Cardiac fibroblast (primary cell): ENCODE measurements at regions not wholly inside any gene's neighbourhood (a gene's known extent, or its start where the extent isn't known, plus 50 kb on each side); places are given as distances from the start of the nearest gene placed in this dataset.

Experiments used
- DNase-seq, 2 donors: peaks; one replicate each; pipeline versions ENCODE4 v3.0.0 to v3.0.0-alpha.2; 2010; ENCODE audit warnings: low read depth in 2 of 2
- H3K4me3 ChIP-seq, 2 donors: replicated peaks in 1 of 2; 1 replicate in 1 of 2; 2 replicates in 1 of 2; pipeline ENCODE4 v1.5.1; 2011; ENCODE audit warnings: low read depth in 2 of 2, low read length in 2 of 2, mild to moderate bottlenecking in 2 of 2, moderate library complexity in 1 of 2
- CTCF ChIP-seq: IDR thresholded peaks from one replicate; pipeline ENCODE4 v1.5.1; 2011; ENCODE audit warnings: low read depth, mild to moderate bottlenecking, low read length, inconsistent platforms

- no peak for DNase-seq
- no peak overlapping the region for H3K4me3 ChIP-seq
- no peak for TF ChIP-seq CTCF
Measured at GRCh38 chr22:49519117-49519737, 308.4 kb downstream of the BRD1 start.

- DNase-seq = no peak
- no peak for TF ChIP-seq CTCF
- H3K4me3 ChIP-seq = no peak overlapping the region
Measured at GRCh38 chr22:49518436-49518970, 309.2 kb downstream of the BRD1 start.

GRCh38 chr22:49517667-49518185 is 309.9 kb downstream of the BRD1 start:
- H3K4me3 ChIP-seq = no peak overlapping the region
- no peak for TF ChIP-seq CTCF
- no peak for DNase-seq

GRCh38 chr22:49517211-49517610 is 310.5 kb downstream of the BRD1 start:
- DNase-seq = no peak
- no peak for TF ChIP-seq CTCF
- no peak overlapping the region for H3K4me3 ChIP-seq

- no peak for TF ChIP-seq CTCF
- no peak overlapping the region for H3K4me3 ChIP-seq
- DNase-seq = no peak
Measured at GRCh38 chr22:49515475-49515874, 312.2 kb downstream of the BRD1 start.

- TF ChIP-seq CTCF = no peak
- H3K4me3 ChIP-seq = no peak overlapping the region
- DNase-seq = no peak
Measured at GRCh38 chr22:49514641-49515040, 313.0 kb downstream of the BRD1 start.
